Activated T-cell treated with anti-CD3 and anti-CD28 coated beads, Interleukin-2, amount 50 U/mL, for 72 hours (primary cell): ENCODE measurements at regions not wholly inside any gene's neighbourhood (a gene's known extent, or its start where the extent isn't known, plus 50 kb on each side); places are given as distances from the start of the nearest gene placed in this dataset.

ENCODE experiments used
- ATAC-seq, 2 donors: fragments of 150-1000 bp; cut with Tn5 transposase; replicated peaks in 1 of 2; 2 replicates each; pipeline ENCODE4 v1.10.0; 2021; ENCODE audit warnings: moderate library complexity in 2 of 2, mild to moderate bottlenecking in 1 of 2
- DNase-seq, 2 donors: peaks; one replicate each; pipeline ENCODE4 v3.0.0; 2021 to 2022; ENCODE audit warnings: mixed read lengths in 1 of 2
- H3K27ac Mint-ChIP-seq: one replicate; pipeline ENCODE4 v1.8.0; 2022; ENCODE audit warnings: mild to moderate bottlenecking, moderate library complexity, mixed read lengths
- H3K27me3 Mint-ChIP-seq: one replicate; pipeline ENCODE4 v1.8.0; 2022; ENCODE audit warnings: low read depth, mixed read lengths
- H3K36me3 Mint-ChIP-seq, 2 donors: one replicate each; pipeline ENCODE4 v1.8.0; 2022; ENCODE audit warnings: mixed read lengths in 2 of 2, mild to moderate bottlenecking in 1 of 2; ENCODE audit not compliant: insufficient read depth in 2 of 2
- H3K4me1 Mint-ChIP-seq: one replicate; pipeline ENCODE4 v1.8.0; 2022; ENCODE audit warnings: low read depth, mixed read lengths
- H3K4me3 Mint-ChIP-seq, 2 donors: one replicate each; pipeline ENCODE4 v1.8.0; 2022; ENCODE audit warnings: mild to moderate bottlenecking in 2 of 2, mixed read lengths in 2 of 2, moderate library complexity in 2 of 2
- H3K9me3 Mint-ChIP-seq, 2 donors: one replicate each; pipeline ENCODE4 v1.8.0; 2022; ENCODE audit warnings: mixed read lengths in 2 of 2

- peaks cover 4 to 5% of the 10 kb centered on the region in 2 donors for H3K9me3 Mint-ChIP-seq
- no peak for ATAC-seq
- DNase-seq = no peak
- H3K36me3 Mint-ChIP-seq = no peaks in the 10 kb centered on the region
- H3K4me3 Mint-ChIP-seq = no peak overlapping the region
- no peak overlapping the region for H3K27ac Mint-ChIP-seq
- H3K4me1 Mint-ChIP-seq = no peaks in the 10 kb centered on the region
- H3K27me3 Mint-ChIP-seq = no peaks in the 10 kb centered on the region
Measured at GRCh38 chr11:26149585-26149984, 182.3 kb upstream of the ANO3 start.

DNA sequence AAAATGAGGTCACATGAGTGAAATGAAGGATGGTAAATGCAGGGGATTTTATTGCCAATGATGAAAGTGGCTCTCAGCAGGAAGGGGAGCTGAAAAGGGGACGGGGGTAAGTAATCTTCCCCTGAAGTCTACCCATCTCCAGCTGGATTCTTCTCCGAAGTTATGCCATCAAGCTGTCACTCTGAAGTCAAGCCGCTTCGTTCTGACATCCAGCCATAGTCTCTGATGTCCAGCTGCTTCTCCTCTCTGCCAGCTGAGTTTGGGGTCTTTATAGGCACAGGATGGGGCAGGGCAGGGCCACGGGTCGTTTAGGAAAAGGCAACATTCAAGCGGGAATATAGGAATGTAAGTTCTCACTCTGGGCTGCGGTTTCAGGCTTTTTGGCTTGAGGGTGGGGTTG lies 181.9 kb upstream of the ANO3 start:
- Mint-ChIP-seq H3K9me3 (peaks cover 2% of the 10 kb centered on the region in 2 donors), H3K4me1 (no peaks in the 10 kb centered on the region), H3K27me3 (no peaks in the 10 kb centered on the region), H3K4me3 (no peak overlapping the region), H3K27ac (no peak overlapping the region), H3K36me3 (no peaks in the 10 kb centered on the region)
- ATAC-seq (no peak), DNase-seq (no peak)

DNA sequence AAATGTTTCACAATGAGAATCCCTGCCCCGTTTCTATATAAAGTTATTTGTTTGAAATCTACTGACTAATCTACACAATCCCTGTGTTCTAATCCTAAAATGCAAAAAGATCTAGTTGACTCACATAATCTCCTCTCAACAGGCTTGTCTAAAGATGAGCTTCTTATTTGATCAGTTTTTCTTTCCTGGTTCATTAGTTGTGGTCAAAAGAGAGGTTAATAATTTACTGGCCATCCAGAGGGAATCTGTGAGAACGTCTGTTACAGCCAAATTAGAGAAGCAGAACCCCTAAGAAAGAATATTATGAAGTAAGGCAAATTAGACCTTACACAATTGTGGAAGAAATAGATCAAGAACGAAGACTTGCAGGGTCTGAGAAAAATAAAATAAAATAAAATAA lies 173.7 kb upstream of the ANO3 start:
- H3K27ac Mint-ChIP-seq = no peak overlapping the region
- H3K9me3 Mint-ChIP-seq = peaks cover 8 to 11% of the 10 kb centered on the region in 2 donors
- ATAC-seq (no peak), DNase-seq (no peak)
- H3K4me3 Mint-ChIP-seq = no peak overlapping the region
- no peaks in the 10 kb centered on the region for H3K36me3 Mint-ChIP-seq
- no peaks in the 10 kb centered on the region for H3K27me3 Mint-ChIP-seq
- H3K4me1 Mint-ChIP-seq = no peaks in the 10 kb centered on the region

GRCh38 chr11:26162291-26162690 lies 169.6 kb upstream of the ANO3 start:
- H3K36me3 Mint-ChIP-seq = no peaks in the 10 kb centered on the region
- H3K27me3 Mint-ChIP-seq = no peaks in the 10 kb centered on the region
- H3K4me1 Mint-ChIP-seq = no peaks in the 10 kb centered on the region
- no peak overlapping the region for H3K27ac Mint-ChIP-seq
- H3K4me3 Mint-ChIP-seq = no peak overlapping the region
- ATAC-seq (no peak), DNase-seq (no peak)
- peaks cover 7 to 9% of the 10 kb centered on the region in 2 donors for H3K9me3 Mint-ChIP-seq

- Mint-ChIP-seq H3K4me1 (no peaks in the 10 kb centered on the region), H3K4me3 (no peak overlapping the region), H3K27ac (no peak overlapping the region), H3K9me3 (peaks cover 0 to 4% of the 10 kb centered on the region in 2 donors), H3K36me3 (no peaks in the 10 kb centered on the region), H3K27me3 (no peaks in the 10 kb centered on the region)
- no peak for ATAC-seq
- DNase-seq = no peak
Measured at GRCh38 chr11:26186389-26186788, 145.5 kb upstream of the ANO3 start.

- Mint-ChIP-seq H3K4me1 (no peaks in the 10 kb centered on the region), H3K4me3 (no peak overlapping the region), H3K9me3 (peaks cover 0 to 4% of the 10 kb centered on the region in 2 donors), H3K36me3 (no peaks in the 10 kb centered on the region), H3K27ac (no peak overlapping the region), H3K27me3 (no peaks in the 10 kb centered on the region)
- no peak for DNase-seq
- ATAC-seq = no peak
Measured at GRCh38 chr11:26187639-26188038, 144.3 kb upstream of the ANO3 start.

DNA sequence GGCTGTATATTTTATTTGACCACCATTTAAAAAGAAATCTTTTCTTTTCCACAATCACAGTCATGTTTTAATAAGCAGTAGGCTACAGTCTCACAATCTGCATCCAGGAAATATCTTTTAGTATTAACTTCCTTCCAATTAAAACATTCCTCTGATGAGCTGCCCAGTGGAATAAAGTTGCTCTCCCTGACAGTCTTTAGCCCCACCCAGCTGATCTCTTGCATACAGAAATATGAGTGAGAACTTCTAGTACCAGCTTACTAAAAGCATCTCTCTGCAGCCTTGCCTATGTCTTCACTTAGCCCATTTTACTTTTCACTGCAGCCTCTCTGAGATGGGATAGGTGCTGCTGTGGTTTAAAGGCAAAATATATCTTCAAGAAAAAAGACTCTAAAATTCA lies 143.4 kb upstream of the ANO3 start:
- ATAC-seq (no peak), DNase-seq (no peak)
- H3K9me3 Mint-ChIP-seq = peaks cover 0 to 4% of the 10 kb centered on the region in 2 donors
- H3K36me3 Mint-ChIP-seq = no peaks in the 10 kb centered on the region
- no peaks in the 10 kb centered on the region for H3K4me1 Mint-ChIP-seq
- H3K4me3 Mint-ChIP-seq = no peak overlapping the region
- no peak overlapping the region for H3K27ac Mint-ChIP-seq
- H3K27me3 Mint-ChIP-seq = no peaks in the 10 kb centered on the region

GRCh38 chr11:26191193-26191592 lies 140.7 kb upstream of the ANO3 start:
- H3K27ac Mint-ChIP-seq = no peak overlapping the region
- H3K4me3 Mint-ChIP-seq = no peak overlapping the region
- peaks cover 1 to 4% of the 10 kb centered on the region in 2 donors for H3K9me3 Mint-ChIP-seq
- DNase-seq (no peak), ATAC-seq (no peak)
- no peaks in the 10 kb centered on the region for H3K27me3 Mint-ChIP-seq
- no peaks in the 10 kb centered on the region for H3K36me3 Mint-ChIP-seq
- no peaks in the 10 kb centered on the region for H3K4me1 Mint-ChIP-seq

DNA sequence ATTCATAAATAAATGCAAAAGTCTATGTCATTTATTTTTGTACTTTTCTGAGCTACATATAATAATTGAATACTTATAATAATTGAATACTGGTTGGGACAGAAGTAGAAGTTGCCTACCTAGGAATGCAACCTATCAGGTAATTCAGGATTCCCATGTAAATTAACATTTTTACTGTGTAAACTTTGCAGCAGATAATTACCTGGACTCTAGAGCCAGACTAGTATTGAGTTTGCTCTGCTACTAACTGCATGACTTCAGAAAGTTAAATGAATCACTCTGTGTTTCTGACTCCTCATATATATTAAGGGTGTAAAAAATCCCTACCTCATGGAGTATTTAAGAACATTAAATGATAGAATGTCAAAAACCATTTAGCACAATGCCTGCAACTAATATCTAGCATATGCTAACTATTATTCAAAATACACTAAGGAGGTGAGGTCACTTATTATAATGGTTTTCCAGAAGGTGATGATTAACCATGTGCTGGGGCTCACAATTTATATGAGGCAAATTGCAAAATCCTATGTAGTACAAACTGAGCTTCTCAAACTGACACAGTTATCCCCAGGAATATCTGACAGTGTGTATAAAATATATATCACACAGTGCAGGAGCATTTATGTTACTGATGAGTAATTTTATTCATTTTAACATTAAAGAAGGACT lies 138.1 kb upstream of the ANO3 start:
- DNase-seq = no peak
- Mint-ChIP-seq H3K27me3 (no peaks in the 10 kb centered on the region), H3K36me3 (no peaks in the 10 kb centered on the region), H3K4me1 (no peaks in the 10 kb centered on the region), H3K4me3 (no peak overlapping the region), H3K9me3 (peaks cover 4 to 9% of the 10 kb centered on the region in 2 donors), H3K27ac (no peak overlapping the region)
- ATAC-seq = no peak

DNA sequence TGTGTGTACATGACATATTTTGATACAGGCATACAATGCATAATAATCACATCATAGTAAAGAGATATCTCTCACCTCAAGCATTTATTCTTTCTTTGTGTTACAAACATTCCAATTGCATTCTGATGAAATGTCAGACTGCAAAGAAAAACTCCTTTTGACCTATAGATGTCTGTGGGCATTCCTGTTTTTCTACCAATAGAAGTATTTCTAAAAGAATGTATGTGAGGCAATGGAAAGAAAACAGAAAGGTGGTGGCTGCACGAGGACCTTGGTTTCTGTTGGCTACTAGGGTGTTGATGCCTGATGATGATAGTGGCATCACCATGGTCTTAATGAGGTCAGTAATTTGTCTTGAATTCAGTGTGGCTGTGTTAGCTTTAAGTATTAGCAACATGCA lies 137.0 kb upstream of the ANO3 start:
- DNase-seq = no peak
- Mint-ChIP-seq H3K4me3 (no peak overlapping the region), H3K27me3 (no peaks in the 10 kb centered on the region), H3K9me3 (peaks cover 4 to 9% of the 10 kb centered on the region in 2 donors), H3K27ac (no peak overlapping the region), H3K4me1 (no peaks in the 10 kb centered on the region), H3K36me3 (no peaks in the 10 kb centered on the region)
- ATAC-seq = no peak

DNA sequence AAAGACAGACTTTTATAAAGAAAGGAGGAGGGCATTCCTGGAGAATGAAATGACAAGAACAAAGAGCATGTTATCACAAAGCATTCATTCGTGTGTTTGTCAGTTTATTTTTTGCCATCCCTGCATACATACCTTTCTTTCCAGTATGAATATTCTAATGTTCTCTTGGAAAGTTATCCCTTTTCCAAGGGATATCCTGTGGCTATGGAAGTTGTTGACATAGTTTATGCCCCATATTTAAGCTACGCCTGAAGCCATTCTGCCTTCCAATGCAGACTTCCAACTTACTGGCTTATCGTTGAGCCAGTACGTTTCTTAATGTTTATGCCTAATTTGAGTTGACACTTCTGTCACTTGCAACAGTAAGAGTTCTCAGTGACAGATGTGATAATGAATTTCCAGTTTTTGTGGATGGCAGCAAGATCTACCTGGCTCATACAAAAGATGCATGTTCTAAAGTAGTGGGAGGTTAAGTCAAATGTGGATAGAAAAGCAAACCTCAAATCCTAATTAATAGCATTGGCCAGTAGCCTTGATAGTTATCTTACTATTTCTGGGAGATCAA lies 133.3 kb upstream of the ANO3 start:
- DNase-seq = no peak
- Mint-ChIP-seq H3K9me3 (peaks cover 4 to 6% of the 10 kb centered on the region in 2 donors), H3K4me1 (no peaks in the 10 kb centered on the region), H3K36me3 (no peaks in the 10 kb centered on the region), H3K27ac (no peak overlapping the region), H3K4me3 (no peak overlapping the region), H3K27me3 (no peaks in the 10 kb centered on the region)
- no peak for ATAC-seq

DNA sequence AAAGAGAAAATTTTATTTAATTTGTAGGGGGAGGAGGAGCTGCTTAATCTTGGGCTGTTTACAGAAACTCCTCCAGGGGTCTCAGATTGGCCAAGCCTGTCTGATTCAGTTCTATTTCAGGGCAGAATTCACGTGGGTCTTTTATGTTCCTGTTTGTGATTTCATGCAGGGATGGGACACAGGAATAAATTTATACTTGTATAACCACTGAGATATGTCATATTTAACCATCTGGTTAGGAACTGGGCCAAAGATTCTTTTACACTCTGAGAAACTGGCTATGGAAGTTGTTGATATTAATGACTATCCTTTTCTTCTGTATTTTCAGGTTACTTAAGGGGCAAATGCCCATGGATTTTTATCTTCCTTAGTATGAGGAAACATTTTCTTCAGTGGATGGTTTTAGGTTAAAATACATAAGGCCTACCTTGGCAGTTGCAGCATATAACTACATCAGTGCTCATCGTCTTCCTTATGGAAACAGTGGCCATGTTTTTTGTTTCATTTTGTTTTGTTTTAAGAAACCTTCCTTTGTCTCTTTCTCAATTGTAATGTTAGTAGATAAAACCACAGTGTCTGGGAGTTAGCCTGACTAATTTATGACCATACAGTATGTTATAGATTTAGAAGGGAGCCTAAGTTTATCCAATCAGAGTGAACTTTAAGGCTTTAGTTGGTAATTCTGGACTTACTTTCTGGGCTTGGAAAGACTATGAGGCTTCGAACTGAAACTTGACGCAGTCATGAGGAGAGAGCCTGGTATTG lies 132.4 kb upstream of the ANO3 start:
- no peaks in the 10 kb centered on the region for H3K36me3 Mint-ChIP-seq
- peaks cover 3 to 8% of the 10 kb centered on the region in 2 donors for H3K9me3 Mint-ChIP-seq
- no peak overlapping the region for H3K27ac Mint-ChIP-seq
- no peaks in the 10 kb centered on the region for H3K27me3 Mint-ChIP-seq
- DNase-seq (no peak), ATAC-seq (no peak)
- no peak overlapping the region for H3K4me3 Mint-ChIP-seq
- H3K4me1 Mint-ChIP-seq = no peaks in the 10 kb centered on the region

DNA sequence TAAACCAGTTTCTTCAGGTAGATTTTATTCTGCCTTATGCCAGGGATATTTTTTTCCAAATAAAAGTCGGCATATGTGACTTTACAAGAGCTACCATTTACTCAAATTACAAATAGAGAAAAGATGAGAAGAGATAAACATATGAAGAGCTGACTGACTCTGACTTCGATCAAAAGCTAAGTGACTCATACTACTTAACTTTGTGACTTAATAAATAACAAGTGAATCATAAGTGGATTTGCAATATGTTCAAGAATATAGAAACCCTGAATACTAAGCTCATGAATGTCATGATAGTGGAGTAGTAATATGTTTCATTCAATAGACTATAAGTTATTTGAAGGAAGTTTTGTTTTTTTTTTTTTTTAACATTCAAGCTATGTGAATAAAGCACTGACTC lies 130.5 kb upstream of the ANO3 start:
- DNase-seq = no peak
- Mint-ChIP-seq H3K36me3 (no peaks in the 10 kb centered on the region), H3K9me3 (peaks cover 3 to 6% of the 10 kb centered on the region in 2 donors), H3K27me3 (no peaks in the 10 kb centered on the region), H3K27ac (no peak overlapping the region), H3K4me1 (no peaks in the 10 kb centered on the region), H3K4me3 (no peak overlapping the region)
- ATAC-seq = no peak
